ENCODE measurements at regions not wholly inside any gene's neighbourhood (a gene's known extent, or its start where the extent isn't known, plus 50 kb on each side); places are given as distances from the start of the nearest gene placed in this dataset.

GRCh38 chr4:113837397-113837796 is 75.9 kb upstream of the CAMK2D start:
- no peak for TF ChIP-seq EP300 (IDR thresholded peaks at IDR 0.05; ENCODE audit: borderline replicate concordance)
- TF ChIP-seq FOXM1 (IDR thresholded peaks at IDR 0.05; ENCODE audit: borderline replicate concordance, low read depth), result no peak
- no peak for TF ChIP-seq TEAD4 (IDR thresholded peaks at IDR 0.05)
- no peak for TF ChIP-seq YY1 (IDR thresholded peaks at IDR 0.05; ENCODE audit: low read depth)
- no peak for TF ChIP-seq EGR1 (IDR thresholded peaks at IDR 0.05)
- 0 out of 2 replicates have a peak, but pooled peaks have one; percentile 18 for TF ChIP-seq CEBPB (IDR thresholded peaks at IDR 0.05)

GRCh38 chr4:113835005-113835404 is 73.5 kb upstream of the CAMK2D start:
- TF ChIP-seq RAD21 (IDR thresholded peaks at IDR 0.05; ENCODE audit: low read depth) (no peak), USF1 (IDR thresholded peaks at IDR 0.05) (no peak), TAF1 (IDR thresholded peaks at IDR 0.05; ENCODE audit: low read depth) (no peak), EP300 (IDR thresholded peaks at IDR 0.05; ENCODE audit: borderline replicate concordance) (no peak), TEAD4 (IDR thresholded peaks at IDR 0.05) (no peak), YY1 (IDR thresholded peaks at IDR 0.05; ENCODE audit: low read depth) (no peak), ZBTB7A (IDR thresholded peaks at IDR 0.05; ENCODE audit: low read depth) (no peak), CREB1 (IDR thresholded peaks at IDR 0.05; ENCODE audit: low read depth) (no peak)

GRCh38 chr4:113834298-113834697 is 72.8 kb upstream of the CAMK2D start:
- TF ChIP-seq RAD21 (IDR thresholded peaks at IDR 0.05; ENCODE audit: low read depth) (no peak), FOXM1 (IDR thresholded peaks at IDR 0.05; ENCODE audit: borderline replicate concordance, low read depth) (no peak), EGR1 (IDR thresholded peaks at IDR 0.05) (no peak), YY1 (IDR thresholded peaks at IDR 0.05; ENCODE audit: low read depth) (no peak), CREB1 (IDR thresholded peaks at IDR 0.05; ENCODE audit: low read depth) (no peak), MAX (IDR thresholded peaks at IDR 0.05) (no peak), TCF12 (IDR thresholded peaks at IDR 0.05; ENCODE audit: low read depth) (no peak), USF1 (IDR thresholded peaks at IDR 0.05) (no peak), TEAD4 (IDR thresholded peaks at IDR 0.05) (no peak), EP300 (IDR thresholded peaks at IDR 0.05; ENCODE audit: borderline replicate concordance) (no peak), REST (IDR thresholded peaks at IDR 0.05; ENCODE audit: low read depth) (no peak), CEBPB (IDR thresholded peaks at IDR 0.05) (no peak), ZBTB7A (IDR thresholded peaks at IDR 0.05; ENCODE audit: low read depth) (no peak), NFIC (IDR thresholded peaks at IDR 0.05) (no peak), TAF1 (IDR thresholded peaks at IDR 0.05; ENCODE audit: low read depth) (no peak)

GRCh38 chr4:113832803-113833202 is 71.3 kb upstream of the CAMK2D start:
- TF ChIP-seq EGR1 (IDR thresholded peaks at IDR 0.05), result no peak
- no peak for TF ChIP-seq CEBPB (IDR thresholded peaks at IDR 0.05)
- TF ChIP-seq TCF12 (IDR thresholded peaks at IDR 0.05; ENCODE audit: low read depth), result no peak
- no peak for TF ChIP-seq RAD21 (IDR thresholded peaks at IDR 0.05; ENCODE audit: low read depth)
- no peak for TF ChIP-seq FOXM1 (IDR thresholded peaks at IDR 0.05; ENCODE audit: borderline replicate concordance, low read depth)
- no peak for TF ChIP-seq ZBTB7A (IDR thresholded peaks at IDR 0.05; ENCODE audit: low read depth)
- no peak for TF ChIP-seq NFIC (IDR thresholded peaks at IDR 0.05)
- TF ChIP-seq TAF1 (IDR thresholded peaks at IDR 0.05; ENCODE audit: low read depth), result no peak
- no peak for TF ChIP-seq USF1 (IDR thresholded peaks at IDR 0.05)
- TF ChIP-seq YY1 (IDR thresholded peaks at IDR 0.05; ENCODE audit: low read depth), result no peak

- TF ChIP-seq CEBPB (IDR thresholded peaks at IDR 0.05), result no peak
- TF ChIP-seq REST (IDR thresholded peaks at IDR 0.05; ENCODE audit: low read depth), result no peak
- TF ChIP-seq TEAD4 (IDR thresholded peaks at IDR 0.05), result no peak
- TF ChIP-seq TCF12 (IDR thresholded peaks at IDR 0.05; ENCODE audit: low read depth), result no peak
- TF ChIP-seq CREB1 (IDR thresholded peaks at IDR 0.05; ENCODE audit: low read depth), result no peak
- TF ChIP-seq USF1 (IDR thresholded peaks at IDR 0.05), result no peak
- no peak for TF ChIP-seq YY1 (IDR thresholded peaks at IDR 0.05; ENCODE audit: low read depth)
- no peak for TF ChIP-seq ZBTB7A (IDR thresholded peaks at IDR 0.05; ENCODE audit: low read depth)
- no peak for TF ChIP-seq EP300 (IDR thresholded peaks at IDR 0.05; ENCODE audit: borderline replicate concordance)
- TF ChIP-seq TAF1 (IDR thresholded peaks at IDR 0.05; ENCODE audit: low read depth), result no peak
- TF ChIP-seq RAD21 (IDR thresholded peaks at IDR 0.05; ENCODE audit: low read depth), result no peak
- TF ChIP-seq NFIC (IDR thresholded peaks at IDR 0.05), result no peak
- no peak for TF ChIP-seq FOXM1 (IDR thresholded peaks at IDR 0.05; ENCODE audit: borderline replicate concordance, low read depth)
- no peak for TF ChIP-seq EGR1 (IDR thresholded peaks at IDR 0.05)
- no peak for TF ChIP-seq MAX (IDR thresholded peaks at IDR 0.05)
These were observed 69.9 kb upstream of the CAMK2D start for GRCh38 chr4:113831457-113831856.

Data from Ishikawa (cell line).